Neural progenitor cell (in vitro differentiated cells): ENCODE measurements at regions not wholly inside any gene's neighbourhood (a gene's known extent, or its start where the extent isn't known, plus 50 kb on each side); places are given as distances from the start of the nearest gene placed in this dataset.
A peak's percentile ranks its signal among the peaks of the same experiment; 100 is the strongest.

ENCODE experiments used
- EZH2 ChIP-seq: fragments of 200-600 bp; sonication (generic); IDR thresholded peaks from 2 replicates; pipeline ENCODE4 v1.6.1; 2017; ENCODE audit warnings: antibody characterized with exemption, mild to moderate bottlenecking, moderate library complexity
- TF ChIP-seq, protein P1 (sequence below): fragments of 200-600 bp; sonication (generic); IDR thresholded peaks from 2 replicates; pipeline ENCODE4 v1.5.1; 2017; ENCODE audit warnings: antibody characterized with exemption, mild to moderate bottlenecking

DNA sequence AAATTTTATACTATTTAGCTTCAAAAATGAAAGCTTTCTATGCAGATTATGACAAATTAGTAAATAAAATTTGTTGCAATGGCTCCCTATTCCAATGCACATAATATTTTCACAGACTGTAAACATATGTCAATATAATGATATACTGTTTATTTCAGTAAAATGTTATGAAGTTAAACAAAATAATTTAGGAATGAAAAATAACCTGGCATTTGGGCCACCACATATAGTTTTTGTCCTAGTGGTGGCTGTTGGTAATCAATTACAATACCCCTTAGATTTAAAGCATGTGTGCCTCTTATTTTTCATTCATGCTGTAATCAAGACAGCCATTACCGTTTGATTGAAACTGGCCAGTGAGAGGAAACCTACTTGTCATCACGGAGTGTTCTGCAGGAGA lies 928.5 kb upstream of the KCND2 start:
- TF ChIP-seq, protein P1, sequence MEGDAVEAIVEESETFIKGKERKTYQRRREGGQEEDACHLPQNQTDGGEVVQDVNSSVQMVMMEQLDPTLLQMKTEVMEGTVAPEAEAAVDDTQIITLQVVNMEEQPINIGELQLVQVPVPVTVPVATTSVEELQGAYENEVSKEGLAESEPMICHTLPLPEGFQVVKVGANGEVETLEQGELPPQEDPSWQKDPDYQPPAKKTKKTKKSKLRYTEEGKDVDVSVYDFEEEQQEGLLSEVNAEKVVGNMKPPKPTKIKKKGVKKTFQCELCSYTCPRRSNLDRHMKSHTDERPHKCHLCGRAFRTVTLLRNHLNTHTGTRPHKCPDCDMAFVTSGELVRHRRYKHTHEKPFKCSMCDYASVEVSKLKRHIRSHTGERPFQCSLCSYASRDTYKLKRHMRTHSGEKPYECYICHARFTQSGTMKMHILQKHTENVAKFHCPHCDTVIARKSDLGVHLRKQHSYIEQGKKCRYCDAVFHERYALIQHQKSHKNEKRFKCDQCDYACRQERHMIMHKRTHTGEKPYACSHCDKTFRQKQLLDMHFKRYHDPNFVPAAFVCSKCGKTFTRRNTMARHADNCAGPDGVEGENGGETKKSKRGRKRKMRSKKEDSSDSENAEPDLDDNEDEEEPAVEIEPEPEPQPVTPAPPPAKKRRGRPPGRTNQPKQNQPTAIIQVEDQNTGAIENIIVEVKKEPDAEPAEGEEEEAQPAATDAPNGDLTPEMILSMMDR, result peak; percentile 16
- TF ChIP-seq EZH2, result no peak
